ENCODE measurements at regions not wholly inside any gene's neighbourhood (a gene's known extent, or its start where the extent isn't known, plus 50 kb on each side); places are given as distances from the start of the nearest gene placed in this dataset.
"Not testable (repeated sequence)": the region's sequence is repeated elsewhere in the genome, so short reads cannot be mapped to it uniquely, and the experiment has no call there.

- TF ChIP-seq EZH2 (IDR thresholded peaks at IDR 0.05; ENCODE audit: borderline replicate concordance, insufficient read depth, low read depth, low read length, poor library complexity, severe bottlenecking) (no peak), CTCF (IDR thresholded peaks at IDR 0.05) (no peak)
- Mint-ChIP-seq H3K9me3 (ENCODE audit: insufficient read depth) (peaks cover 13% of the 10 kb centered on the region), H3K4me1 (no peaks in the 10 kb centered on the region), H3K4me3 (no peak overlapping the region), H3K27me3 (peaks cover 9% of the 10 kb centered on the region), H3K27ac (no peak overlapping the region)
- intact Hi-C loops (cut with micrococcal nuclease), result no loop called here
- Histone ChIP-seq H3K9ac (ENCODE audit: low read length) (no peak overlapping the region), H3K4me3 (ENCODE audit: control extremely low read depth in 1 of 5, extremely low read depth in 1 of 5, insufficient read depth in 1 of 5, low read depth in 2 of 5, low read length in 4 of 5) (no peak overlapping the region), H3K36me3 (replicated peaks in 1 of 2; ENCODE audit: control extremely low read depth in 1 of 2, control insufficient read depth in 1 of 2, extremely low read depth in 1 of 2, insufficient read depth in 2 of 2, low read length in 1 of 2) (no peaks in the 10 kb centered on the region), H2AFZ (ENCODE audit: insufficient read depth, low read depth, low read length, poor library complexity, severe bottlenecking) (no peak overlapping the region), H4K20me1 (ENCODE audit: control insufficient read depth, insufficient read depth, low read length, poor library complexity, severe bottlenecking) (no peaks in the 10 kb centered on the region), H3K79me2 (ENCODE audit: control insufficient read depth, insufficient read depth, low read length) (no peaks in the 10 kb centered on the region), H3K4me2 (replicated peaks; ENCODE audit: low read depth, low read length, poor library complexity, severe bottlenecking) (no peak overlapping the region), H3K4me1 (ENCODE audit: control insufficient read depth in 2 of 2, insufficient read depth in 2 of 2, low read length in 2 of 2) (no peaks in the 10 kb centered on the region), H3K27ac (ENCODE audit: low read length in 2 of 2) (no peak overlapping the region), H3K9me3 (ENCODE audit: control extremely low read depth in 1 of 3, control insufficient read depth in 2 of 3, insufficient read depth in 1 of 3, low read length in 2 of 3) (peaks cover 0 to 16% (median 7%) of the 10 kb centered on the region in 3 donors), H3K27me3 (replicated peaks in 1 of 4; ENCODE audit: control extremely low read depth in 1 of 4, control insufficient read depth in 3 of 4, insufficient read depth in 4 of 4, low read length in 3 of 4) (peaks cover 0 to 5% (median 0%) of the 10 kb centered on the region in 4 experiments)
- WGBS (ENCODE audit: insufficient coverage), result 100% methylated on average over 1 of the region's 3 CpGs
- CTCF ChIA-PET, result no interaction called here
- POLR2A ChIA-PET, result no interaction called here
- DNase-seq, result no peak
- no peak for ATAC-seq (ENCODE audit: low read depth)
These were observed 100.8 kb downstream of the ASB1 start for GRCh38 chr2:238527565-238527964.

GRCh38 chr2:238528953-238529781 is 102.4 kb downstream of the ASB1 start:
- no peaks in the 10 kb centered on the region for H3K4me1 ChIP-seq (ENCODE audit: control insufficient read depth in 2 of 2, insufficient read depth in 2 of 2, low read length in 2 of 2)
- H3K36me3 ChIP-seq (replicated peaks in 1 of 2; ENCODE audit: control extremely low read depth in 1 of 2, control insufficient read depth in 1 of 2, extremely low read depth in 1 of 2, insufficient read depth in 2 of 2, low read length in 1 of 2), result no peaks in the 10 kb centered on the region
- H3K27me3 ChIP-seq (replicated peaks in 1 of 4; ENCODE audit: control extremely low read depth in 1 of 4, control insufficient read depth in 3 of 4, insufficient read depth in 4 of 4, low read length in 3 of 4), result peaks cover 0 to 5% (median 0%) of the 10 kb centered on the region in 4 experiments
- no peaks in the 10 kb centered on the region for H3K4me1 Mint-ChIP-seq
- H3K27ac Mint-ChIP-seq, result no peak overlapping the region
- H3K27ac ChIP-seq (ENCODE audit: low read length in 2 of 2), result no peak overlapping the region
- no peaks in the 10 kb centered on the region for H4K20me1 ChIP-seq (ENCODE audit: control insufficient read depth, insufficient read depth, low read length, poor library complexity, severe bottlenecking)
- DNase-seq (no peak), ATAC-seq (ENCODE audit: low read depth) (no peak)
- peaks cover 13% of the 10 kb centered on the region for H3K9me3 Mint-ChIP-seq (ENCODE audit: insufficient read depth)
- peaks cover 0 to 16% (median 9%) of the 10 kb centered on the region in 3 donors for H3K9me3 ChIP-seq (ENCODE audit: control extremely low read depth in 1 of 3, control insufficient read depth in 2 of 3, insufficient read depth in 1 of 3, low read length in 2 of 3)
- no peak overlapping the region for H3K4me3 ChIP-seq (ENCODE audit: control extremely low read depth in 1 of 5, extremely low read depth in 1 of 5, insufficient read depth in 1 of 5, low read depth in 2 of 5, low read length in 4 of 5)
- CTCF ChIA-PET, result no interaction called here
- H3K4me2 ChIP-seq (replicated peaks; ENCODE audit: low read depth, low read length, poor library complexity, severe bottlenecking), result no peak overlapping the region
- no peak overlapping the region for H3K9ac ChIP-seq (ENCODE audit: low read length)
- 88% methylated on average over 5 of the region's 10 CpGs for whole genome bisulfite sequencing (ENCODE audit: insufficient coverage)
- H3K79me2 ChIP-seq (ENCODE audit: control insufficient read depth, insufficient read depth, low read length), result no peaks in the 10 kb centered on the region
- H3K27me3 Mint-ChIP-seq, result peaks cover 9% of the 10 kb centered on the region
- H2AFZ ChIP-seq (ENCODE audit: insufficient read depth, low read depth, low read length, poor library complexity, severe bottlenecking), result no peak overlapping the region
- intact Hi-C loops (cut with micrococcal nuclease), result no loop called here
- H3K4me3 Mint-ChIP-seq, result no peak overlapping the region
- TF ChIP-seq CTCF (IDR thresholded peaks at IDR 0.05) (no peak), EZH2 (IDR thresholded peaks at IDR 0.05; ENCODE audit: borderline replicate concordance, insufficient read depth, low read depth, low read length, poor library complexity, severe bottlenecking) (no peak)
- POLR2A ChIA-PET, result no interaction called here

- H3K27me3 ChIP-seq (replicated peaks in 1 of 4; ENCODE audit: control extremely low read depth in 1 of 4, control insufficient read depth in 3 of 4, insufficient read depth in 4 of 4, low read length in 3 of 4); H4K20me1 ChIP-seq (ENCODE audit: control insufficient read depth, insufficient read depth, low read length, poor library complexity, severe bottlenecking); POLR2A ChIA-PET; H3K4me3 ChIP-seq (ENCODE audit: control extremely low read depth in 1 of 5, extremely low read depth in 1 of 5, insufficient read depth in 1 of 5, low read depth in 2 of 5, low read length in 4 of 5); H3K27me3 Mint-ChIP-seq; H3K4me2 ChIP-seq (replicated peaks; ENCODE audit: low read depth, low read length, poor library complexity, severe bottlenecking); H2AFZ ChIP-seq (ENCODE audit: insufficient read depth, low read depth, low read length, poor library complexity, severe bottlenecking); CTCF ChIA-PET; intact Hi-C loops (cut with micrococcal nuclease); H3K4me1 ChIP-seq (ENCODE audit: control insufficient read depth in 2 of 2, insufficient read depth in 2 of 2, low read length in 2 of 2); H3K36me3 ChIP-seq (replicated peaks in 1 of 2; ENCODE audit: control extremely low read depth in 1 of 2, control insufficient read depth in 1 of 2, extremely low read depth in 1 of 2, insufficient read depth in 2 of 2, low read length in 1 of 2); H3K79me2 ChIP-seq (ENCODE audit: control insufficient read depth, insufficient read depth, low read length); H3K27ac Mint-ChIP-seq; H3K4me1 Mint-ChIP-seq; H3K27ac ChIP-seq (ENCODE audit: low read length in 2 of 2); DNase-seq; H3K4me3 Mint-ChIP-seq; H3K9ac ChIP-seq (ENCODE audit: low read length); ATAC-seq (ENCODE audit: low read depth): not testable (repeated sequence)
- H3K9me3 ChIP-seq (ENCODE audit: control extremely low read depth in 1 of 3, control insufficient read depth in 2 of 3, insufficient read depth in 1 of 3, low read length in 2 of 3), result peaks cover 0 to 16% (median 9%) of the 10 kb centered on the region in 3 donors
- 77% methylated on average over 4 of the region's 4 CpGs for WGBS (ENCODE audit: insufficient coverage)
- H3K9me3 Mint-ChIP-seq (ENCODE audit: insufficient read depth), result peaks cover 13% of the 10 kb centered on the region
These were observed 104.4 kb downstream of the ASB1 start for GRCh38 chr2:238531017-238531645.

Data from B cell (primary cell).